ENCODE measurements at regions not wholly inside any gene's neighbourhood (a gene's known extent, or its start where the extent isn't known, plus 50 kb on each side); places are given as distances from the start of the nearest gene placed in this dataset.

- no peak for TF ChIP-seq CTCF (IDR thresholded peaks at IDR 0.05; ENCODE audit: low read depth, low read length, missing input control)
- no peak for TF ChIP-seq ATF3 (IDR thresholded peaks at IDR 0.05)
- TF ChIP-seq ZBTB33 (IDR thresholded peaks at IDR 0.05), result no peak
- TF ChIP-seq HNF4G (IDR thresholded peaks at IDR 0.05), result no peak
Observed at GRCh38 chr3:102085431-102086176, 236.3 kb downstream of the NFKBIZ start (continued).

- H3K27me3 ChIP-seq (ENCODE audit: control insufficient read depth in 4 of 4, insufficient read depth in 4 of 4, low read length in 3 of 4), result no peaks in the 10 kb centered on the region
- H3K36me3 ChIP-seq (ENCODE audit: control insufficient read depth in 4 of 4, insufficient read depth in 3 of 4, low read depth in 1 of 4, low read length in 3 of 4), result no peaks in the 10 kb centered on the region
- no peak for DNase-seq (ENCODE audit: low spot score)
- 93% methylated on average over 4 of the region's 4 CpGs for WGBS
- TF ChIP-seq GABPA (IDR thresholded peaks at IDR 0.05 in 1 of 2, conservative IDR thresholded peaks at IDR 0.05 in 1 of 2) (no peak), NR2F2 (IDR thresholded peaks at IDR 0.05) (no peak), TAF1 (conservative IDR thresholded peaks at IDR 0.05) (no peak), ZBTB33 (IDR thresholded peaks at IDR 0.05) (no peak), RXRA (IDR thresholded peaks at IDR 0.05) (no peak), FOXA2 (IDR thresholded peaks at IDR 0.05) (no peak), REST (IDR thresholded peaks at IDR 0.05) (no peak), MAX (IDR thresholded peaks at IDR 0.05) (no peak), EGR1 (IDR thresholded peaks at IDR 0.05; ENCODE audit: low read depth in 2 of 2) (no peak), SP1 (IDR thresholded peaks at IDR 0.05) (no peak), JUND (IDR thresholded peaks at IDR 0.05) (no peak), RAD21 (IDR thresholded peaks at IDR 0.05) (no peak), CTCF (IDR thresholded peaks at IDR 0.05; ENCODE audit: low read depth, low read length, missing input control) (no peak), YY1 (IDR thresholded peaks at IDR 0.05) (no peak), HNF4G (IDR thresholded peaks at IDR 0.05) (no peak), FOXA1 (IDR thresholded peaks at IDR 0.05) (no peak), ATF3 (IDR thresholded peaks at IDR 0.05) (no peak), HNF4A (conservative IDR thresholded peaks at IDR 0.05) (no peak)
- no peaks in the 10 kb centered on the region for H3K4me1 ChIP-seq (ENCODE audit: control insufficient read depth in 4 of 4, insufficient read depth in 4 of 4, low read length in 3 of 4)
- no peak overlapping the region for H3K9ac ChIP-seq (ENCODE audit: low read depth in 1 of 2, low read length in 2 of 2)
- H3K4me3 ChIP-seq (ENCODE audit: low read depth in 1 of 3, low read length in 3 of 3), result no peak overlapping the region
- no peaks in the 10 kb centered on the region for H3K9me3 ChIP-seq (ENCODE audit: control insufficient read depth in 4 of 4, low read length in 3 of 4)
- no peak overlapping the region for H3K27ac ChIP-seq (ENCODE audit: low read depth in 1 of 2, low read length in 2 of 2)
Observed at GRCh38 chr3:102087236-102087635, 237.9 kb downstream of the NFKBIZ start.
